GM19324 (cell line): ENCODE measurements at regions not wholly inside any gene's neighbourhood (a gene's known extent, or its start where the extent isn't known, plus 50 kb on each side); places are given as distances from the start of the nearest gene placed in this dataset.

ENCODE experiments used
- ATAC-seq: cut with Tn5 transposase; IDR thresholded peaks from one replicate; pipeline ENCODE4 v1.9.1; 2021; ENCODE audit warnings: mild to moderate bottlenecking, moderate library complexity; ENCODE audit not compliant: unreplicated experiment, low FRiP score

- ATAC-seq = no peak
Observed at GRCh38 chr7:34452363-34452762, 205.7 kb upstream of the NPSR1 start.

- ATAC-seq = no peak
Observed at GRCh38 chr7:34453150-34453549, 204.9 kb upstream of the NPSR1 start.

- ATAC-seq = no peak
Observed at GRCh38 chr7:34454381-34454780, 203.6 kb upstream of the NPSR1 start.

DNA sequence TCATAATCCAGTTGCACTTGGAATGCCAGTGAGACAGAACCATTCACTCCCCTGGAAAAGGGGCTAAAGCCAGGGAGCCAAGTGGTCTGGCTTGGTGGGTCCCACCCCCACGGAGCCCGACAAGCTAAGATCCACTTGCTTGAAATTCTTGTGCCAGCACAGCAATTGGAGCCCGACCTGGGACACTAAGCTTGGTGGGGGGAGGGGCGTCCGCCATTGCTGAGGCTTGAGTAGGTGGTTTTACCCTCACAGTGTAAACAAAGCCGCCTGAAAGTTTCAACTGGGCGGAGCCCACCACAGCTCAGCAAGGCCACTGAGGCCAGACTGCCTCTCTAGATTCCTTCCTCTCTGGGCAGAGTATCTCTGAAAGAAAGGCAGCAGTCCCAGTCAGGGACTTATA is 200.7 kb upstream of the NPSR1 start:
- ATAC-seq = no peak

DNA sequence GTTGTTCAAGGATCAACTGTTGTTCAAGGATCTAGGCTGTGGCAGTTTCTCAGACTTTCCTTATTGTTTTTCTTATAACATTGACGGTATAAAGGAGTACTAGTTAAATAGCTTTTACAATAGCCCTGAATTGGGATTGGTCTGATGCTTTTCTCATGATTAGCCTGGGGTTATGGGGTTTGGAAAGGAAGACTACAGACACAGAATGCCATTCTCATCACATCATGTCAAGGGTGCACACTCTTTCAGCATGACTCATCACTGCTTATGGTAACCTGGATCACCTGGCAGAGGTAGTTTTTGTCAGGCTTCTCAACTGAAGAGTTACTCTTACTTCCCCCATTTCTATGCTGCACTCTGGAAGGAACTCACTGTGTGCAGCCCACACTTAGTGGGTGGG is 194.2 kb upstream of the NPSR1 start:
- no peak for ATAC-seq

- ATAC-seq = no peak
Observed at GRCh38 chr7:34471844-34472243, 186.2 kb upstream of the NPSR1 start.

DNA sequence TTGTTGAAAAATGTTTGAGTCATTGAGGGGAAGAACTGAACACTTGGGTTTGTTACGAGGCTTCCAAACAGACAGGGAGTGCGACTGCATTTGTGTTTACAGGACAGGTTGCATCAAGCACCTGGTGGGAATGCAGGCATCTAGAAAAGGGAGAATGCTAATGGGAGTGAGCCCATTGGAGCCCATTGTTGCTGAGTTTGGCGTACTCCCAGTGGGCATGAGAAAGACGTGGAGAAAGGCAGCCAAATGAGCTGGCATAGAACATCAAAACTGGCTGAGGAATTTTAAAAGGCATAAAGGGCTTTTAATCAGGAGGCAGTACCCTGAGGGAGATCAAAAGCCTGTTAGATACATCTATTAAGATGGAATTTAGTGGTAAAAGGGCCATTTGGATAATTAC is 171.6 kb upstream of the NPSR1 start:
- ATAC-seq = no peak

DNA sequence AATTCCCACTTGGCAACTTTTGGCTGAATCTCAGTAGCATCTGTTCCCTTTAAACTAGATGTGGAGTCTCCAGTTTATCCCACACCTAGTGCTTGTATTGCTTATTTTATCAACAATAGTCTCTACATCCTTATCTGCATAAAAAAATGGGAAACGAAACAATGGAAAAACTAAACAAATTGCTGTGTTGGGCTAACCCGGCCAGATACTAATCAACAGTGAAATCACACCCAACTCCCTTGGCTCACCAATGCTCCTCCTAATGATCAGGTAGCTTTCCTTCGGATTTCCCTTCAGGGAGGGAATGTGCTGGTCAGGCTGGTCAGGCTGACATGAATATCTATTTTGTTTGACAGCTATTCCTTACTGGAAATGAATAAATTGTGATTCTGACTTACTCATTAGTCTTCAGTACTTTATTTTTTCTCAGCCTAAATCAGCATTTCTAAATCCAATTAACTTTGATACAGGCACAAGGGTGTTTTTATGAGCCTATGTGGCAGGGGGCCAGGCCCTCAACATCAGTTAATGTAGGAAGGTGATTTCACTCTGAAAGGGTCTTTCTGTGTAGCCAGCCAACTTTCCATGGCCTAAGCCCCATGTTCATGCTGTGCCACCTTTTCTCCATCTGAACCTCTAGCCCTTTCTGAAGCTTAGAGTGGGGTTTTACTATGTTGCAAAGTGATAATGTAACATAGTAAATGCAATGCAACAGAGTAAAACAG is 170.5 kb upstream of the NPSR1 start:
- ATAC-seq = no peak

DNA sequence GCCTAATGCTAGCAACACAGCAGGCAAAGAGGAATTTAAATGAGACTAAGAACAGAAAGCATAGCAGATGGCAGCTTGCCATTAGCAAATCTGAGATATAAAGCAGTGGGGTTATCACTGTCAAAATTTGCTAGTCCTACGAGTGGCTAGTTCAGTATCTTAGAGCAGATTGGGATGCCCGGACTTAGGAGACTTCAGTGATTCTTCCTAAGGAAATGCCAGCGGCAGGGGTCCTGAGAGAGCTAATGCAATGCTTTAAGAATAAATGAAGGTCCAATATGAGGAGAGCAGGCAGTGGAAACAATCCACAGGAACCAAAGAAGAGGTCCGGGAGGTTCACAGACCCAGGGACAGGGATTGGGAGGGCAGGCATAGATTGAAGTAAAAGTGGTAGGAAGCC is 169.3 kb upstream of the NPSR1 start:
- no peak for ATAC-seq

DNA sequence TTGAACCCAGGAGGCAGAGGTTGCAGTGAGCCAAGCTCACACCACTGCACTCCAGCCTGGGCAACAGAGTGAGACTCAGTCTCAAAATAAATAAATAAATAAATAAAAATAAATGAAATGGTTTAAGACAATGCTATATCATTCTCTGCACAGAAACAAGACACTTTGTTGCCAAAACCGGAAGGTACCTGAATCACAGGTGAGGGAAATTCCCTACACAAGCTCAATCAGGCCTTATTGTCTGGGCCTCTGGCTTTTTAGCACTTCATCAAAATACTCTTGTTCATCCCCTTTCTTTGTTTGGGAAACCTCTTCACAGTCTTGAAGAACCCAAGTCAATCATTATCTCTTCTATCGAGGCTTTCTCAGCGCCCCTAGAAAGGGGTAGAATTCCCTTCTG is 166.1 kb upstream of the NPSR1 start:
- no peak for ATAC-seq

DNA sequence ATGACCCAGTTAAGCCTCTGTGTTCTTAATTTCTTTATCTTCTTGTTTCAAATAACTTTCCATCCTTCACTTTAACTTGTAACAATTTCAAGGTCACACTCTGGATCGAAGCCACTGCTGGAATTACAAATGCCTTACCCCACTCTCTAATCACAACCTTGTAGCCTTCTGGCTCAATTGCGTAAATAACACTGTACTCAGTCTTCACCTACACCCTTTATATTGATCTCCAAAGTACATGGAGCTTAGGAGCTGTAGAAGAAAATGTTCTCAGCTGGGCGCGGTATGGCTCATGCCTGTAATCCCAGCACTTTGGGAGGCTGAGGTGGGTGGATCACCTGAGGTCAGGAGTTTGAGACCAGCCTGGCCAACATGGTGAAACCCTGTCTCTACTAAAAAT is 164.3 kb upstream of the NPSR1 start:
- no peak for ATAC-seq

DNA sequence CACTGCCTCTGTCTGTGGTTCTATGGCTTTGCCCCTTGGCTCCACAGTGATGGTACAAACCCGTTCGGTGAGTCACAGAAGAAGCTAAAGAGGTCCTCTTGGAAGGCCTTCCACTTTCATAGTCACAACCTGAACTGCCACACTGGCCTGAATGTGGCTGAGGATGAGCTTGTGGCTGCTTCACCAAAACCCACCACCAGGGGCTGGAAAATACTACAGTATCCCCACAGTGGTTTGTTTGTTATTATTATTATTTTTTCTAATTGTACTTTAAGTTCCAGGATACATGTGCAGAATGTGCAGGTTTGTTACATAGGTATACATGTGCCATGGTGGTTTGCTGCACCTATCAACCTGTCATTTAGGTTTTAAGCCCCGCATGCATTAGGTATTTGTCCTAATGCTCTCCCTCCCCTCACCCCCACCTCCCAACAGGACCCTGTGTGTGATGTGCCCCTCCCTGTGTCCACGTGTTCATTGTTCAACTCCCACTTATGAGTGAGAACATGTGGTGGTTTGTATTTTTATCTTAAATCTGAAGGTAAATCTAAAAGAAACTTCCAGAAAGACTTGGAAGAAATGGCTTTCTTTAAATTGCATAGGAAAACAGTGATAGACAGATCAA is 160.8 kb upstream of the NPSR1 start:
- ATAC-seq = no peak

- ATAC-seq = no peak
Observed at GRCh38 chr7:34501156-34501555, 156.9 kb upstream of the NPSR1 start.

GRCh38 chr7:34507191-34507590 is 150.8 kb upstream of the NPSR1 start:
- ATAC-seq = no peak

DNA sequence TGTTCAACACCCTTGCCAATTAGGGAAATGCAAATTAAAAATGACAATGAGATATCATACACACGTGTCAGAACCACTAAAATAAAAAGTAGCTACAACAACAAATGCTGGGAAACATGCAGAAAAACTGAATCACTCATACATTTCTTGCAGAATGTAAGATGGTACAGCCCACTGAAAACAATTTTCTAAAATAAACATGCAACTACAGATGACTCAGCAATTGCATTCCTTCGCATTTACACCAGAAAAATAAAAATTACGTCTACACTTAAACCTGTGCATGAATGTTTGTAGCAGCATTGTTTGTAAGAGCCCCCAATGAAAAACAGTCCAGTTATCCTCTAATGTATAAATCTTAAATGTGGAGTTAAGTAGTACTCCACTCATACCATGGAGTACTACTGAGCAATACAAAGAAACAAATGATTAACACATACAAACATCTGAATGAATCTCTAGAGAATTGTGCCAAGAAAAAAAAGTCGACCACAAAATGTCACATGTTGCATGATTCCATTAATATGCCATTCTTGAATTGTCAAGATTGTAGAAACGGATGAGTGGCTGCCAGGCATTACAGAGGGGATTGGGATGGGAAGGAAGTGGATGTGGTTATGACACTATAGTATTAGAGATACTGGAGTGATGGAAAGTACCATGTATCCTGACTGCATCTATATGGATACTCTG is 134.6 kb upstream of the NPSR1 start:
- ATAC-seq = no peak

DNA sequence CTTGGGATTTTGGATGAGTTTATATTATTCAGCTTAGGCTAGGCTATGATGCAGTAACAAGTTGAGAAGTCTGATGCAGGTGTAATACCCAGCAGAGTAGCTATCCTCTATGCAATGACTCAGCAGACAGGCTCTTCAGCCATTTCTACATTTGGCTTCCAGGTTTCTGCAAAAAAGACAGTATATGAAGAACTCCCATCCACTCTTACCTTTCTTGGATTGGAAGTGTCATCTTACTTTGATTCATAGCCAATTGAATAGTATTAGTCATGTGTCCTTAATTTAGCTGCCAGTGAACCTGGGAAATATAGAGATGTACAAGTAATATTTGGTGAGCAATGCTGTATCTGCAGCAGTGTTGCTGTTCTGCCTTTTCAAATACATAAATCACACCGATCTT is 127.8 kb upstream of the NPSR1 start:
- no peak for ATAC-seq

DNA sequence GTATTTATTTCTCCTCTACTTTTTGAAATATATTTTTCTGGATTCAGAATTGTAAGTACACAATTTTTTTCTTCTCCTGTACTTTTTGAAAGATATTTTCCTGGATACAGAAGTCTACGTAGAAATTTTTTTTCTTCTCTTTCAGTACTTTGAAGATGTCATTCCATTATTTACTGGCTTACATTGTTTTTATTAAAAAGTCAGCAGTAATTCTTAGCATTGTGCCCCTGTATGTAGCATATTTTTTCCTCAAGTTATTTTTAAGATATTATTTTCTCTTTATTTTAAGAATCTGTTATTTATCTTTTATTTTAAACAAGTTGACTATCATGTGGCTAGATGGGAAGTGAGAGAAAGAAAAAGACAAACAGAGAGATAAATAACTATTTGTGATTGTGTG is 119.0 kb upstream of the NPSR1 start:
- ATAC-seq = no peak

DNA sequence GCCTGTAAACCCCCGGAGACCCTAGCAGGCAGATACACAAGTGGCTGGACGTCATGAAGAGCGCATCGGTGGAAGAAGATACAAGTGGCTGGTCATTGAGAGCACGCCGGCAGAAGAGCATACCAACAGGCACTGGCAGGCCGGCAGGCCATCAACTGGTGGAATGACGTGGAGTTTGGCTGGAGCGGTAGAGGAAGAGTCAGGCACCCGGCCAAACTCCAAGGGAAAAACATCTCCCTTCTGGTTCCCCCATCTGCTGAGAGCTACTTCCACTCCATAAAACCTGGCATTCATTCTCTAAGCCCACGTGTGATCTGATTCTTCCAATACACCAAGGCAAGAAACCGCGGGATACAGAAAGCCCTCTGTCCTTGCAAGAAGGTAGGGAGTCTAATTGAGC is 113.4 kb upstream of the NPSR1 start:
- ATAC-seq = no peak

DNA sequence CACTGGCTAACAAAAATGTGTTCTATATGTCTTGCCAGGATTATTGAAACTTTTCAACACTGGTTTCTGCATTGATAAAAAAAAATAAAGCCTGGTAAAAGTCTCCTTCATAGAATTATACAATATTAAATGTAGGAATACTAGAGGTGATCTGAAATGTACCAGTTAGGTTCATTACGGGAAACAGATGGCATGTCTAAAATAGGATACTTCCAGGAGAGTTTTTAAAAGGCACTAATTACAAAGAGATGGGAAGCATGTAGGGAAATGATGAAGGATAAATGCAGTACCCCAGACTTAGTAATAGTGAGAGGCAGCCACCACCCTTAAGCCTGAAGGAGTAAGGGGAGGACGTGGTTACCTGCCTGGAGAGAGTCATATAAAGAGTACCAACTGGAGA is 107.0 kb upstream of the NPSR1 start:
- ATAC-seq = no peak

GRCh38 chr7:34552502-34552901 is 105.5 kb upstream of the NPSR1 start:
- ATAC-seq = no peak

- ATAC-seq = no peak
Observed at GRCh38 chr7:34558022-34558421, 100.0 kb upstream of the NPSR1 start.

DNA sequence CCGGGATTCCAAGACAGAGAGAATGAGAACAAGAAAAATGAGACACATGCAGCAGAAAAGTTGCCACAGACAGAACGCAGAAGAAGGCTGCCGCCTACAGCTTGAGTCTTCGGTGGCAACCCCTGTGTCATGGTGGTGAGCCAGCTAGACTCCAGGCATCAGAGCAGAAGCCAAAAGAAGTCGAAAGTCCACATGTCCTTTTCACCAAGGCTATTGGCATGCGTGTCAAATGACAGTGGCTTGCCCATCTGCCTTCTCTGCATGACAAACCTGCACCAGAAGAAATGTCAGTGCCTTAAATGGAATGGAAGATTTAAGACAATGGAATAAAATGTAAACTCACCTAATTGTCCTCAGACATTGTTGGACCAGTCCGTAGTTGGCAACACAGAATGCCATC is 93.9 kb upstream of the NPSR1 start:
- no peak for ATAC-seq
